Activated naive CD8-positive, alpha-beta T cell treated with anti-CD3 and anti-CD28 coated beads, Interleukin-2, amount 10 ng/mL, durations not matched to agents 7 days and 5 days (primary cell): ENCODE measurements at regions not wholly inside any gene's neighbourhood (a gene's known extent, or its start where the extent isn't known, plus 50 kb on each side); places are given as distances from the start of the nearest gene placed in this dataset.

ENCODE experiments used
- ATAC-seq: fragments of 150-1000 bp; cut with Tn5 transposase; one replicate; pipeline ENCODE4 v1.10.0; 2021; ENCODE audit warnings: low read depth, moderate library complexity
- POLR2A ChIA-PET: fragments of 350-600 bp; sonication (Branson Sonifier 250); formaldehyde crosslinking; loops from one replicate; lab custom pipeline; 2021; ENCODE audit warnings: antibody characterized with exemption; lab: Charles Lee
- DNase-seq: peaks from one replicate; pipeline ENCODE4 v3.0.0; 2021
- H3K27ac Mint-ChIP-seq: one replicate; pipeline ENCODE4 v1.8.0; 2022; ENCODE audit warnings: mild to moderate bottlenecking, mixed read lengths
- H3K27me3 Mint-ChIP-seq: one replicate; pipeline ENCODE4 v1.8.0; 2022; ENCODE audit warnings: mild to moderate bottlenecking, moderate library complexity, mixed read lengths
- H3K36me3 Mint-ChIP-seq: one replicate; pipeline ENCODE4 v1.8.0; 2021; ENCODE audit warnings: mild to moderate bottlenecking, mixed read lengths
- H3K4me1 Mint-ChIP-seq: one replicate; pipeline ENCODE4 v1.8.0; 2021; ENCODE audit warnings: mixed read lengths
- H3K4me3 Mint-ChIP-seq: one replicate; pipeline ENCODE4 v1.8.0; 2022; ENCODE audit warnings: mild to moderate bottlenecking, moderate library complexity, mixed read lengths
- H3K9me3 Mint-ChIP-seq: one replicate; pipeline ENCODE4 v1.8.0; 2021; ENCODE audit warnings: mixed read lengths

DNA sequence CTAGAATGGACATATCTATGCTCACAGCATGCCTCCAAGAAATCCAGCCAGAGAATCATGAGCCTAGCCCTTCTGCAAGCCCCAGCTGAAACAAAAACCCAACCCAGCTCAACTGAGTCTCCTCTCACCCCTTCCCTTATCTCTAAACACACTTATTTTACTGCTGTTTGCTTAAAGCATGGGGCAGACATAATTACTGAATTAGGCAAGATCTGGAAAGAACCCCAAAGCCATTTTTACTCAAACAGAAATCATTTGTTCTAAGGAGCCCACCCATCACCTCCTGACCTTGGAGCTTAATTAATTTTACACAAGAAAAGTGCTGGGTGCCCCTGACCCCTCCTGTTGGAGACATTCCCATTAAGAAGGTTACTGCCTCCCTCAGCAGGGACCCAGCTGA lies 291.6 kb downstream of the MAFB start:
- ATAC-seq (no peak), DNase-seq (no peak)
- Mint-ChIP-seq H3K4me1 (no peaks in the 10 kb centered on the region), H3K27ac (no peak overlapping the region), H3K36me3 (no peaks in the 10 kb centered on the region), H3K9me3 (peaks cover 1% of the 10 kb centered on the region), H3K27me3 (no peaks in the 10 kb centered on the region), H3K4me3 (no peak overlapping the region)
- POLR2A ChIA-PET: no interaction called here

DNA sequence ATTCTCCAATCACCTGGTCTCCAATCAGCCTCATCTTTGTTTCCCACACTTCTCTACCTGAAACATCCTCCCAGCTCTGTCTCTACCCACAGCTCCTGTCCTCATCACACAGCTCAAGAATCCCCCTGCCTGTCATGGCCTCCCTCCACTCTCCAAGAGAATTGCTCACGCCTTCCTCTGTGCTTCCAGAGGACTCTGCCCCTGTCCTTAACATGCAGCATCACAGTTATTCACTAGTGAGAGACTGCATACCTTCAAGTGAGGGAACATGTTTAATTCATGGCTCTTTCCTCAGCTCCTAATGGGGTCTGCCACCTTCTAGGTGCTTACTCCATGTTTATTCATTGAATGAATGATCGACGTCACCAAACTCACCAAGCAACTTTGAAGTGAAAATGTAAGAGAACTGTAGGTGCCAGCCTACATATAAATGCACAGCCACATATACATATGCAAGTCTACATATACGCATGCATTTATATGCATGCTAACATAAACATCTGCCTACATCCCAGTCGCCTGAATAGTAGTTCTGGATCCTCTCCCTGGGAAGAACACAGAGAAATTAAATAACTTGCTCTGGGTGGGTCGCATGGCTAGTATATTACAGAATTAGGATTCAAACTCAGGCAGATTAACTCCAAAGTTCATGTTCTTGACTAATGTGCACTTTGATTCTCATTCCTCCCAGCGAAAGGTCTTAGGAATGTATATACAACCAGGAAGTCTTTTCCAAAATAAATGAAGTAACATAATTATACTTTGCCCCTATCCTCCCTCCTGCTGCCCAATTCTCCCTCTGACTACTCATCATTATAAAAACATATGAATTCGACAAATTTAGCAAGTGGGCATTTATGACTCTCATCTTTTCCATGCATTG lies 295.6 kb downstream of the MAFB start:
- no peak for DNase-seq
- H3K36me3 Mint-ChIP-seq: no peaks in the 10 kb centered on the region
- H3K27me3 Mint-ChIP-seq: no peaks in the 10 kb centered on the region
- H3K4me3 Mint-ChIP-seq: no peak overlapping the region
- H3K9me3 Mint-ChIP-seq: no peaks in the 10 kb centered on the region
- ATAC-seq: no peak
- no peaks in the 10 kb centered on the region for H3K4me1 Mint-ChIP-seq
- POLR2A ChIA-PET: no interaction called here
- H3K27ac Mint-ChIP-seq: no peak overlapping the region

DNA sequence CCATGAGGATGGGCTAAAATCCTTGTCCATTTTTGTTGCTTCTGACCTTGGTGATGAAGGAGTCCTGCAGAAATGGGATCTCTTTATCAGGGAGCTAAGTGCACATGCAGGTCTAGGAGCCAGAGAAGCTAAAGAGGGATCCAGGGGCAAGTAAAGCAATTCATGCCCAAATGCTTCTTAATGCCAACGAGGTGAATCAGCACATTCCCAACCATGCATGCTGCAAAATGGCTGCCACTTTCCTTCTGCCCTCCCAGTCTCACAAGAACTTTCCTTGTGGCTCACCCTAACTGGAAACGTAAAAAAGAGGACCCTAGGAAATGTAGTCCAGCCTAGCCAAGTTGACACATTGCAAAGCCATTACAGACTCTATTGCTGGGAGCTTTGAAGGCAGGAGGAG lies 298.4 kb downstream of the MAFB start:
- POLR2A ChIA-PET: no interaction called here
- Mint-ChIP-seq H3K27ac (no peak overlapping the region), H3K4me1 (no peaks in the 10 kb centered on the region), H3K9me3 (peaks cover 4% of the 10 kb centered on the region), H3K4me3 (no peak overlapping the region), H3K27me3 (no peaks in the 10 kb centered on the region), H3K36me3 (no peaks in the 10 kb centered on the region)
- no peak for DNase-seq
- no peak for ATAC-seq

DNA sequence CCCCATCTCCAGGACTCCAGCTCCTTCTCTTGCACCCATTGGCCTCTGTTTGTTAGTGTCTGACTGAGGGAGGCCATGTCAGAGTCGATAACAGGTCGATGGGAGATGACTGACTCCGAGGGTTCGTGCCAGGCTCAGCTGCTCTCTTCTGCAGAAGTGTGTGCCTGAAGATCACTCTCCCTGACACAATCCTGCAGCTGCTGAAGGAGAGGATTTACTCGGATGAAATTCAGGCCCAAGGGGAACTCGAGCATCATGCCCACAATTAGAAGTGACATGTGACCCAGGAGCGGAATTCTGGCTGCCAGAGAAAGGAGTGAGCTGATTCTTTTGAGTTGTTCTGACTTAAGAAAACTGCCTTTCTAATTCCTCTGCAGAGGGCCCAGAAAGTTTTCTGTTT lies 318.2 kb downstream of the MAFB start:
- POLR2A ChIA-PET: no interaction called here
- H3K9me3 Mint-ChIP-seq: no peaks in the 10 kb centered on the region
- H3K4me3 Mint-ChIP-seq: no peak overlapping the region
- no peak for DNase-seq
- H3K36me3 Mint-ChIP-seq: no peaks in the 10 kb centered on the region
- no peak overlapping the region for H3K27ac Mint-ChIP-seq
- H3K4me1 Mint-ChIP-seq: no peaks in the 10 kb centered on the region
- H3K27me3 Mint-ChIP-seq: no peaks in the 10 kb centered on the region
- no peak for ATAC-seq

DNA sequence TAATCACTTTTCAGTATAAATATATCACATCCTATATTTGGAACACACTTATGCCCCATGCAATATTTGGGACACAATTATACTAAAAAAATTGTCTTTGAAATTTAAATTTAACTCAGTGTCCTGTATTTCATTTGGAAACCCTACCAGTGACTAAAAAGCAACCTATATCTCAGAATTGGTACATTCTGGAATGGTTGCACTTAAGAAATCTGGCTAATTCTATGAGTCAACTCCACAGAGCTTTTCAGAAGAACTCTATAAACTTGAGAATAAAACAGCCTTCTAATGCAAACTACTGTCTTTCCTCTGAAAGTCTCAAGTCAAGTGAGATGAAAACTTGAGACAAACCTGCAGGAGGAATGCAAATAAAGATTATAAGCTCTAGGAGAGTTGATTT lies 320.2 kb downstream of the MAFB start:
- Mint-ChIP-seq H3K27ac (no peak overlapping the region), H3K4me1 (no peaks in the 10 kb centered on the region), H3K27me3 (peaks cover 2% of the 10 kb centered on the region), H3K36me3 (no peaks in the 10 kb centered on the region), H3K9me3 (no peaks in the 10 kb centered on the region), H3K4me3 (no peak overlapping the region)
- no peak for DNase-seq
- ATAC-seq: no peak
- POLR2A ChIA-PET: no interaction called here

- no peak for ATAC-seq
- DNase-seq: no peak
- no peaks in the 10 kb centered on the region for H3K4me1 Mint-ChIP-seq
- H3K27me3 Mint-ChIP-seq: peaks cover 2% of the 10 kb centered on the region
- H3K36me3 Mint-ChIP-seq: no peaks in the 10 kb centered on the region
- no peak overlapping the region for H3K4me3 Mint-ChIP-seq
- POLR2A ChIA-PET: no interaction called here
- no peak overlapping the region for H3K27ac Mint-ChIP-seq
- no peaks in the 10 kb centered on the region for H3K9me3 Mint-ChIP-seq
Observed at GRCh38 chr20:40361916-40362315, 327.1 kb downstream of the MAFB start.

GRCh38 chr20:40359131-40359912 lies 329.7 kb downstream of the MAFB start:
- Mint-ChIP-seq H3K36me3 (no peaks in the 10 kb centered on the region), H3K4me3 (no peak overlapping the region), H3K9me3 (no peaks in the 10 kb centered on the region), H3K4me1 (no peaks in the 10 kb centered on the region), H3K27me3 (no peaks in the 10 kb centered on the region), H3K27ac (no peak overlapping the region)
- ATAC-seq (no peak), DNase-seq (no peak)
- POLR2A ChIA-PET: no interaction called here

DNA sequence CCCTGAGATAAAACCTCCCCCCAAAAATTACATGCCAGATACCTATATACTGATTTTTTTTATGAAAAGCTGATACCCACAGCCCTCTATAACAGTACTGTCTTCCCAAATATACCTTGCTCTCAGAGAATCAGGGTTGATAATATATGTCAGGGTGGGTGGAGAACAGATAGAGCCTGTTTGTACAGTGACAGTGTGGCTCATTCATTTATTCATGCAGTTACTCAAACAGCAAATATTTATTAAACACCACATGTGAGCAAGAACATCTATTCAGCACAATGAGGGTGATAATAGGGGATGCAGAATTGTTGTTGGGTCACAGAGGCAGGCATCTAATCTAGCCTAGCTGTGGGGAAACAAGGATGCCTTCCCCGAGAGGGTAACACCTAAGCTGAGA lies 334.2 kb downstream of the MAFB start:
- Mint-ChIP-seq H3K36me3 (no peaks in the 10 kb centered on the region), H3K4me3 (no peak overlapping the region), H3K27ac (no peak overlapping the region), H3K27me3 (no peaks in the 10 kb centered on the region), H3K9me3 (no peaks in the 10 kb centered on the region), H3K4me1 (no peaks in the 10 kb centered on the region)
- DNase-seq (no peak), ATAC-seq (no peak)
- POLR2A ChIA-PET: no interaction called here

DNA sequence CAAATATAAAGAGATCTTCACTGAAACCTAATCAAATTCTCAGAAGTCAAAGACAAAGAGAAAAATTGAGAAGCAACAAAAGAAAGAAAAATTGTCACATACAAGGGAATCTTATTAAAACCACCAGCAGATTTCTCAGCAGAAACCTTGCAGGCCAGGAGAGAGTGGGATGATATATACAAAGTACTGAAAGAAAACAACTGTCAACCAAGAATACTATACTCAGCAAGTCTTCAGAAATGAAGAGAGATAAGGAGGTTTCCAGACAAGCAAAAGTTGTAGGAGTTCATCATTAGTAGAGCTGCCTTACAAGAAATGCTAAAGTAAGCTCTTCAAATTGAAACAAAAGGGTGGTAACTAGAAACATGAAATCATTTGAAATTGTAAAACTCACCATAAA lies 345.6 kb downstream of the MAFB start:
- POLR2A ChIA-PET: no interaction called here
- peaks cover 1% of the 10 kb centered on the region for H3K9me3 Mint-ChIP-seq
- H3K4me1 Mint-ChIP-seq: no peaks in the 10 kb centered on the region
- ATAC-seq: no peak
- no peak overlapping the region for H3K27ac Mint-ChIP-seq
- DNase-seq: no peak
- no peaks in the 10 kb centered on the region for H3K36me3 Mint-ChIP-seq
- H3K4me3 Mint-ChIP-seq: no peak overlapping the region
- no peaks in the 10 kb centered on the region for H3K27me3 Mint-ChIP-seq

DNA sequence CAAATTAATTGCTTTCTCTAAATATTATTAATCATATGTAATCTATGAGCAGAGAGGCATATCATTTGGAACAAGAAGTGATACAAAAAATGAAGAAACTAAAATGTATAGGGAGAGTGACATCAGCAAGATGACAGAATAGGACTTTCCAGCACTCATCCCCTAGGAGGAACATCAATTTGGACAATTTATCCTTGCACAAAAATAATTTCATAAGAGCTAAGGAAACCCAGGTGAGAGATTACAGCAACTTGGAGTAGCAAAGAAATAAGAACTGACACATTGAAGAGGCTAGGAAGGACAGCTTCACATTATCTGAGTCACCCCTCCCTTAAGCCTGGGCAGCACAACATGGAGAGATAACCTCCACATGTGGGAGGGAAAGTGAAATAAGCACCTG lies 347.5 kb downstream of the MAFB start:
- Mint-ChIP-seq H3K27ac (no peak overlapping the region), H3K9me3 (peaks cover 1% of the 10 kb centered on the region), H3K4me1 (no peaks in the 10 kb centered on the region), H3K27me3 (no peaks in the 10 kb centered on the region), H3K4me3 (no peak overlapping the region), H3K36me3 (no peaks in the 10 kb centered on the region)
- ATAC-seq: no peak
- DNase-seq: no peak
- POLR2A ChIA-PET: no interaction called here

DNA sequence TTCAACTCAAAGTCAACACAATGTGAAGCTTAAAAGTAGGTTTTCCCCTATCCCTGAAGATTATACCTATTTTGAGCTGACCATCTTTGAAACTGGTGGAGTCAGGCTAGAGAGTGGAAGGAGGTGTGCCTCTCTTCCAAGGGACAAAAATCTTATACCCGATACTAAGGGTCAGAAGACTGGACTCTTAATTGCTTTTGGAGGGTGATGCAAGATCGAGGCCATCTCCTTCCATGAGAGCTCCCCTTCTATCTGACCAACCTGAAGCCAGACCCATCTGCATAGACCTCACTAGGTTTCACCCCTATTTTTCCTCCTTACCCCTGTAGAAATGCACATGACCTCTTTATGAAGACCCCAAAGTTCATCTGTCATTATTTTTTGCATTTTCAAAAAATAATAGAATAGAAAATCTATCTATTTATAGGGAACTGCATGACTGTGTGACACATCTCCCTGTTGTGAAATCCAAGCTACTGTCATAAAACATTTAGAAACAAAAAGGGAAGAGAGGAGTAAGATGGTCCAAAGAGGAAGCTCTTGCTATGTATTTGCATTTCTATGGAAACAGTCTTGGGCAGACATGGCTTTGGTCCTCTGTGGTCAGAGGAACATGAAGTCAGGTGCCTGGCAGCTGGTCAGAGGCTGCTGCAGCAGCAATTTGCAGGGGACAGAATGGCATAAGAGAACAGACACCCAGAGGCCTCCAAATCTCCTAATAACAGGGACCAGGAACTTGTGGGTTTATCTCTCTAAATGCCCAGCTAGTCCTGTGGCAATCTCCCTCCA lies 349.2 kb downstream of the MAFB start:
- ATAC-seq: no peak

GRCh38 chr20:40336533-40336932 lies 352.5 kb downstream of the MAFB start:
- Mint-ChIP-seq H3K27me3 (no peaks in the 10 kb centered on the region), H3K9me3 (no peaks in the 10 kb centered on the region), H3K36me3 (no peaks in the 10 kb centered on the region), H3K4me3 (no peak overlapping the region), H3K27ac (no peak overlapping the region), H3K4me1 (no peaks in the 10 kb centered on the region)
- ATAC-seq (no peak), DNase-seq (no peak)
- POLR2A ChIA-PET: no interaction called here

More for the DNA sequence above, 349.2 kb downstream of the MAFB start:
- H3K9me3 Mint-ChIP-seq: peaks cover 1% of the 10 kb centered on the region
- H3K4me3 Mint-ChIP-seq: no peak overlapping the region
- H3K27me3 Mint-ChIP-seq: no peaks in the 10 kb centered on the region
- POLR2A ChIA-PET: no interaction called here
- no peak overlapping the region for H3K27ac Mint-ChIP-seq
- no peaks in the 10 kb centered on the region for H3K36me3 Mint-ChIP-seq
- H3K4me1 Mint-ChIP-seq: no peaks in the 10 kb centered on the region
- no peak for DNase-seq

DNA sequence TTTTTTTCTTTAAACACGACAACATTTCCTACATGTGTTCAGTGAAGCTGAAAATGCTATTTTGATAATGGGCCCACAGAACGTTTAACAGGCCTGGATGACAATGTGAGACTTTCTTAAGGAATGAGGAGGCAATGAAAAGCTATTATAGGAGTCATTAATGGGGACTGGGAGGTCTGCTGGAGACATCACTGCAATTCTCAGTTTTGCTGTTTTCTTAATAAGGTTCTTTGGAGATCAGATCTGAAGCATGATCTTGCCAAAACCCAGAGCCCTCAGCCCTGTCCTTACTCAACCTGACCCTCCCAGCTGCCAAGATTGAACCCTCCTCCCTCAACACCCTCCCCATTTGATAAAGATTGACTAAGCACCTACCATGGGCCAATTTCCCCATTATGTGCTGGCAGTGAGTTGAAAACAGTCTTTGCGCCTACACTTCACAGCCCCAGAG lies 353.1 kb downstream of the MAFB start:
- no peak for DNase-seq
- Mint-ChIP-seq H3K4me3 (no peak overlapping the region), H3K27ac (no peak overlapping the region), H3K9me3 (no peaks in the 10 kb centered on the region), H3K27me3 (no peaks in the 10 kb centered on the region), H3K4me1 (no peaks in the 10 kb centered on the region), H3K36me3 (no peaks in the 10 kb centered on the region)
- POLR2A ChIA-PET: no interaction called here
- no peak for ATAC-seq
